Stimulated activated CD4-positive, alpha-beta T cell treated with anti-CD3 and anti-CD28 coated beads, Interleukin-15, amount 100 ng/mL, for 24 hours (primary cell): ENCODE measurements at regions not wholly inside any gene's neighbourhood (a gene's known extent, or its start where the extent isn't known, plus 50 kb on each side); places are given as distances from the start of the nearest gene placed in this dataset.

Experiments used
- DNase-seq: peaks from one replicate; pipeline ENCODE4 v3.0.0-alpha.2; 2020

- no peak for DNase-seq
Measured at GRCh38 chr12:126147321-126147720, 1082.1 kb downstream of the AACS start.

DNA sequence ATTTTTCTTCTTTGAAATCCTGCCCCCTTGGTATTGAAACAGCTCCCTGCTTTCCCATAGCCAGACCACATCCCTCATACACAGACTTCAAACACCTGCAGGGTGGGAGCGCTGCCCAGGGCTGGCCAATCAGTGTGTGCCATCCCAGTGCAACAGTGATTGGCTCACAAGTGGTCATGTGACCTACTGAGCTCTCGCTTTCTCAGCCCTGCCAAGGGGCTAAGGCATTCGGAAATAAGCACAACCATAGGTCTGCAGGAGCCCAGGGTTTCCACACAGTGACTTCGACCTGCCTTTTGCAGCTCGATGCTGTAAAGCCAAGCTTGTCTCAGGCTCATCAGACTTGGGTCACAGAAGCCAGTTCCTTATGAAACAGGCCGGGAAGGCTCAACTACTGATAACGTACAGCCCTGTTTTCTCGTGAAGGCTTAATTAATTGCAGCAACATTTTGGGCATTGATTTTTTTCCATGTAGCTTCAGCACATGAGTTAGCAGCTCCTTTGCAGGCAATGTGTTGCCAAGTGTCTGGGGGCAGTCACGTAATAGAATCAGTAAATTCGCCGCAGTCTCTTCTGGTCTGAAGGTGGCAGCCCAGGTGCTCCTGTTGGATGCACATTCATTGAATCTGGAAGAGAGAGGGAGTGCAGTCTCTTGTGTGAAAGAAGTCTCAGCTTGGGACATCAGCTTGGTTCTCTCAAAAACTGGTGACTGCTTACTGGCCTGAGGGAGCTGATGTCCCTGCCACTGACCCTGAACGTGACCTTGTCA lies 1091.8 kb downstream of the AACS start:
- no peak for DNase-seq

- DNase-seq, result no peak
Measured at GRCh38 chr12:126157575-126157966, 1092.3 kb downstream of the AACS start.

- no peak for DNase-seq
Measured at GRCh38 chr12:126159139-126159538, 1093.9 kb downstream of the AACS start.

DNA sequence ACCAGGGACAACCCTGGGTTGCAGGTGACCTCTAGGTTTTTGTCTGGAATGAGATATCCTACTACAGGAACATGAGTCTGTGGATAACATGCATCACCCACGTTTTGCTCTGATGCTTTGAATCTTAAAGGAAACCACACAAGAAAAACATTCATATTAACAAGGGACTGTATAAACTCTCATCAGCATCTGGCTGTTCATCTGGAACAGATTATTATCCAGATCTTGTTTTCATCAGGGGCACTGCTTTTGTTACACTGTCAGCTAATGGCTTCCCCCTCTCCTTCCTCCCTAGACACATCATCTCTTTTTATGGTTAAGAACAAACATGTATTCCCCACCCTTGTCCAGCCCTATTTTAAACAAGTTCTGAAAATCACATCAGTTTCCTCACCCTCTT lies 1095.7 kb downstream of the AACS start:
- DNase-seq, result no peak

DNA sequence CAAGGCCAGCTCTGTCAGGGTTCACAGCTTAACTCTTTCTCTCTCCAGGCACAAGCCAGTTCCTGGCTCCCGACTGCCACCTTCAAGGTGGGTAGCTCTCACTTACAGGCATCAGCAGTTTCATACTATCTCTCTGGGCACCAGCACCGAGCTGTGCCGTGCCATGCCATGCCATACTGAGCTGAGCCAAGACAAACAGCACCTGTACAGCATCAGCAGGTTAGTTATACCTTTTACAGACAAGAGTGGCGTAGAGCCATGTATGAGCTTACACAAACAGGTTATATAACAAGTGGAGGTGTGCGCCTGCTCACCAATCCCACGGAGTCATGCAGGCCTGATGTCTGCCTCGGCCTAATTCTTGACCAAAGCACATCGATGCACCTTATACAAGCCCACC lies 1098.7 kb downstream of the AACS start:
- DNase-seq, result no peak

- no peak for DNase-seq
Measured at GRCh38 chr12:126171937-126172559, 1106.8 kb downstream of the AACS start.

- DNase-seq, result no peak
Measured at GRCh38 chr12:126182619-126183236, 1117.5 kb downstream of the AACS start.

DNA sequence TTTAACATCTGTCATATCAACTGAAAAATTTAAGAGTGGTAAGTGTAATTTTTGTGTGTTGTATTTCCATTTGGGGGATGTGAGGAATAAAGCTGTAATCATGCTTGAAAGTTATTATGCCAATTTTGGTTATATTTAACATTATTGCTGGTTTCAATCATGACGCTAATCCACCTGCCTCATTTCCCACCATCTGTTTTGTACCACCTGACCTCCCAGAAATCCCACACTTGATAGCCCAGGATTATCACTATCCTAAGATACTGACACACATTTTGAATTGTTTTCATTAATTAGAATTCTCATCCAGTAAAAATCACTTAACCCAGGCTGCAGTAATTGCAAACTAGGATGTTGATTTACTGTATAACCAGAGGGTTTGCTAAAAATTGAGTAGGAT lies 1119.8 kb downstream of the AACS start:
- DNase-seq, result no peak

DNA sequence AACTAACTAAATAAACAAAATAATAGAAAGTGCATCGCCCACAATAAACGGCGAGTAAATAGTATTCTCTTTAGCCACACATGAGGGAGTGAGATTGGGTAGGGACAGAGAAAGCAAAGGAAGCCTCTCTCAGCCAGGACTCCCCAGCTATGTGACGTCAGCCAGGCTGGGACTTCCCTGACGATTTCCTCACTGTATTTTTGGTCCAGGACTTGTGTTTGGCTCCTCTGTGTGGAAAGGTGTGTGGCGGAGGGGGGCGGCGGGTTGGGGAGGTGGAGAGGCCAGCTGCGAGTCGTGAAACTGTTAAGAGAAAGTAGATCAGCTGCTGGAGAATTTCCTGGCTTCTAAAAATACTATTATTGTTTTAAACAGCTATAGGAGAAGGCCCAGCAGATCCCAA lies 1124.6 kb downstream of the AACS start:
- DNase-seq, result no peak

DNA sequence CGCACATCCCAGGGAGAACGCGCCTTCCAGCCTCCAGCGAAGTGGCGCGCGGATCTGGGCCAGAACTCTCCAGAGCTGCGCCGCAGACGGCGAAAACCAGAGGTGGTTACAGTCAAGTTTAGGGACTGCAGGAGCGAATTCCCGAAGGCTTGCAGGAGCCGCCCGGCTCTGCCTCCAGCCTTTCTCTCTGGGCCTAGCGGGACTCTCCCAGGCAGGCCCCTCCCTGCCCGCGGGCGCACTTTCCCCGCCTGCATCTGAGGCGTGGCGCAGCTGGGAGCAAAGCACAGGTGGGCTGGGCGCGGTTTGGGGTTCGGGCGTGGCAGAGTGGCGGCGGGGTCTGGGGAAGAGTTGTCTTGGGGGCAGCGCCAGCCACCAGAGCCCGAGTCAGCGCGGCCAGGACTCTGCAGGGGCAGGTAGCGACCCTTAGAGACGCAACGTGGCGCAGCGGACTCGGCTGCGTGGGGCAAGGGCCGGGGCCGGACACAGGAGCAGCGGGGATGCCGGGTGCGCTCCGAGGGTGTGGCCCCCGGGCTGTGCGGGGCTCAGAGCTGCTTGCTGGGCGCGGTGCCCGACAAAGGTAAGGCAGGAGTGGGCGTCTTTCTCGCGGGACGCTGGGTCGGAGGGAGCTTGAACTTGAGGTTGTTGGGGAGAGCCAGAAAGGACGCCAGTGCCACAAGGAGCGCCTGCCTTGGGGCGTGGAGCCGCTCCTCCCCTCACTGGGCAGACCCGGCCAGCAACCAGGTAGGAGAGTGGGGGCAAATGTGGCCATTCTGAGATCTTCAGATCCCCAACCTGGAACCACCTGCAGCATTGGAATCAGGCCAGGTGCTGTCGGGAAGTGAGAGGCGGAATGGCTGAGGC lies 1126.0 kb downstream of the AACS start:
- DNase-seq, result no peak

GRCh38 chr12:126191949-126192348 lies 1126.7 kb downstream of the AACS start:
- DNase-seq, result no peak

- DNase-seq, result no peak
Measured at GRCh38 chr12:126193190-126193589, 1128.0 kb downstream of the AACS start.

DNA sequence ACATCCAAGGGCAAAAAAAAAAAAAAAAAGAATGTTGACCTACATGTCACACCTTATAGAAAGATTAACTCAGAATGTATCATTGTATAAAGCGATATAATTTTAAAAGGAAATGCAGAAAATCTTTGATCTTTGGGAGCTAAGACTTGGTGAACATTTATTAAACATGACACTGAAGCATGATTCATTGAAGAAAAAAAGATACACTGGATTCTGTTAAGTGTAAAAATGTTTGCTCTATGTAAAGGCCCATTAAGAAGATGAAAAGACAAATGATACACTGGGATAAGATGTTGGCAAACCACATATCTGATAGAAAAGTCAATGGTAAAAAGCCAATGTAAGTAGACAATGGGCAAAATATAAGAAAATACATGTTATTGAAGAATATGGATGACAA lies 1131.0 kb downstream of the AACS start:
- DNase-seq, result no peak

GRCh38 chr12:126198516-126198915 lies 1133.3 kb downstream of the AACS start:
- DNase-seq, result no peak

- no peak for DNase-seq
Measured at GRCh38 chr12:126198966-126199692, 1133.9 kb downstream of the AACS start.

DNA sequence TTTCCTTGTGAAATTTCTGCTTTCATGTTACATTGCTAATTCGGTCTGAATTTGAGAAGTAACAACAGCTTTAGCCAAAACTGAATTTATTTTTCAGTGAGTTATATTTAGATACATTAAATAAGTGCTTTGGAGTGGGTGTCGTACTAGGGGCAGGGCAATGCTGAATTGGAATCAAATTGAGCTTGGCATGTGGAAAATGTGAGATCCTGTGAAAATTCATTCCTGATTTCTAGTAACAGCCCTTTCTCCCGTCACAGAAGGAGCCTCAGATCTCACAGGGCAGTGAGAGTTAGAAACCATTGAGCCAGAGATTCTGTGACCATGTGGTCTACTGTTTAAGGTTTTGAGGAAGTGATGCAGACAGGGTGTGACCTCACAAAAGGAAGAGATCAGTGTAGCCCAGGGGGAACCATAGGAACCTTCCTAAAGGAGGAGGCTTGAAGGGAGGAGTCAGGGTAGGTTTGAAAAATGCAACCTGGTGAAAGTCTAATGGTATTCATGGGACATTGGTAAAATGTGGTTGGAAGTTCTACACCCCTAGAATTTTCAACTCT lies 1136.8 kb downstream of the AACS start:
- DNase-seq, result no peak

DNA sequence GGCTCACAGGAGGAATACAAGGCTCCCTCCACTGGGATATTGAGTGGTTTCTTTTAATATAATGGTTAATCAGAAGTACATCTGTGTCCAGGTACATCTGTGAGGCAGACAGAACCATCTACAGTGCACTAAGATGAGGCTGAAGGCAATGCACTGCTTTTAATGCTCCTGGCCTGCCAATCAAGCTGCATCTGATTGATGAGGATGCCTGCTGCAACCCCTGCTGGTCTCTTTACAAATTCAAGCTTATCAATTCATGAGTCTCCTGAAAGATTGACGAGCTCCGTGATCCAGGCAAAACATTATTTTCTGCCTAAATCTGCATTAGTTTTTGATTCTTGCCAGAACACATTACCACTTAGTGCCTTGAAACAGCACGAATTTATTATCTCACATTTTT lies 1139.1 kb downstream of the AACS start:
- no peak for DNase-seq

GRCh38 chr12:126210026-126210425 lies 1144.8 kb downstream of the AACS start:
- DNase-seq, result no peak

DNA sequence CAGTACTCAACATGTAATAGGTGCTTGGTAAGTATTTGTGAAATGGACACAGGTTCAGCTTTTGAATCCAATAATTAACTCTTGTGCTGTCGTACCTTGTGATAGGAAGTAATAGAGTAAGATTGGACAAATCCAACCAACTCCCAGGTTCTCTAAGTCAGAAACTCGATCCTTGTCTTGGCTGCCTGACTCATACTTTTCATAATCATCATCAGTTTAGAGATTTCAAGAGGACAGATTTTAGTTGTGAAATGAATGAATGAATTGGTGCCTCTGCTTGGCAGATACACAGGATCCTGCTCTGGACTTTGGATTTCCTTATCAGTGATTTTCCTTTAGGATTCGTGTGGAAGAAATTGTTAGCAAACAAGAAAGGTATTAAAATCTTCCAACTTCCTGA lies 1145.2 kb downstream of the AACS start:
- no peak for DNase-seq

DNA sequence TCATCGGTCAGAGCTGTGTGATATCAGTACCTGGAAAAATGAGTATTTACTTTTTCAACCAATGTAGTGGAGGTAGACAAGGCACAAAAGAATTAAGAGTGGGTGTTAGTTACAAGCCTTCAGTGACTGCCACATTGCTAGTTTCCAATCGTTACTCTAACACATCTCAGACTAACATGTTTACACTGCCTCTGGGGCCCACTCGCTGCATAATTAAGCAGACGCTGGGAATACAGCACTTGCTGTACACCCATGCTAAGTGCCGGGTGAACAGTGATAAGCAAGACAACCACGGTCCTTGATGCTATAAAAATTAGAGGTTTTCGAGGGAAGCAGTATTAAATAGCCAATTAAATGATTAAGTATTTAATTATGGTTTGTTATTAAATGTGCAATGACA lies 1147.6 kb downstream of the AACS start:
- DNase-seq, result no peak

- DNase-seq, result no peak
Measured at GRCh38 chr12:126218697-126219096, 1153.5 kb downstream of the AACS start.
